ENCODE measurements at regions not wholly inside any gene's neighbourhood (a gene's known extent, or its start where the extent isn't known, plus 50 kb on each side); places are given as distances from the start of the nearest gene placed in this dataset.

- H3K36me3 Mint-ChIP-seq, result no peaks in the 10 kb centered on the region
Observed at GRCh38 chr12:4969405-4969804, 59.7 kb downstream of the KCNA1 start.

GRCh38 chr12:4974217-4974616 lies 64.5 kb downstream of the KCNA1 start:
- no peak overlapping the region for H3K4me3 ChIP-seq
- no peaks in the 10 kb centered on the region for H4K20me1 ChIP-seq (ENCODE audit: low read depth)
- no peak overlapping the region for H2AFZ ChIP-seq (replicated peaks)
- Mint-ChIP-seq H3K4me3 (no peak overlapping the region), H3K36me3 (no peaks in the 10 kb centered on the region), H3K27ac (no peak overlapping the region), H3K4me1 (no peaks in the 10 kb centered on the region), H3K27me3 (ENCODE audit: insufficient read depth, low read depth) (peaks cover 4% of the 10 kb centered on the region), H3K9me3 (no peaks in the 10 kb centered on the region)
- H3K36me3 ChIP-seq, result no peaks in the 10 kb centered on the region
- H3K4me2 ChIP-seq, result no peak overlapping the region
- TF ChIP-seq CTCF (IDR thresholded peaks at IDR 0.05) (no peak), EZH2 (IDR thresholded peaks at IDR 0.05) (no peak), EZH2phosphoT487 (IDR thresholded peaks at IDR 0.05) (no peak)
- peaks cover 29% of the 10 kb centered on the region for H3K27me3 ChIP-seq
- DNase-seq (ENCODE audit: low spot score), result no peak
- peaks cover 5% of the 10 kb centered on the region for H3K4me1 ChIP-seq
- H3F3A ChIP-seq (ENCODE audit: low read depth), result no peaks in the 10 kb centered on the region
- no peak overlapping the region for H3K27ac ChIP-seq
- no peaks in the 10 kb centered on the region for H3K79me2 ChIP-seq (ENCODE audit: low read depth)
- H3K9me3 ChIP-seq (ENCODE audit: low read depth), result no peaks in the 10 kb centered on the region
- H3K9ac ChIP-seq, result no peak overlapping the region

More at GRCh38 chr12:4969405-4969804, 59.7 kb downstream of the KCNA1 start:
- Mint-ChIP-seq H3K4me1 (no peaks in the 10 kb centered on the region), H3K4me3 (no peak overlapping the region), H3K9me3 (no peaks in the 10 kb centered on the region), H3K27ac (no peak overlapping the region), H3K27me3 (ENCODE audit: insufficient read depth, low read depth) (peaks cover 8% of the 10 kb centered on the region)
- no peak for DNase-seq (ENCODE audit: low spot score)
- Histone ChIP-seq H3K9me3 (ENCODE audit: low read depth) (no peaks in the 10 kb centered on the region), H3K27ac (no peak overlapping the region), H4K20me1 (ENCODE audit: low read depth) (no peaks in the 10 kb centered on the region), H3K4me1 (no peaks in the 10 kb centered on the region), H3K36me3 (no peaks in the 10 kb centered on the region), H2AFZ (replicated peaks) (no peak overlapping the region), H3K27me3 (peaks cover 71% of the 10 kb centered on the region), H3F3A (ENCODE audit: low read depth) (no peaks in the 10 kb centered on the region), H3K9ac (no peak overlapping the region), H3K4me3 (no peak overlapping the region), H3K4me2 (no peak overlapping the region), H3K79me2 (ENCODE audit: low read depth) (no peaks in the 10 kb centered on the region)
- no peak for TF ChIP-seq EZH2phosphoT487 (IDR thresholded peaks at IDR 0.05)
- TF ChIP-seq EZH2 (IDR thresholded peaks at IDR 0.05), result no peak
- TF ChIP-seq CTCF (IDR thresholded peaks at IDR 0.05), result no peak

GRCh38 chr12:4975574-4975973 lies 65.9 kb downstream of the KCNA1 start:
- no peak for TF ChIP-seq EZH2phosphoT487 (IDR thresholded peaks at IDR 0.05)
- peak; percentile 16 for TF ChIP-seq CTCF (IDR thresholded peaks at IDR 0.05)
- H3K27ac Mint-ChIP-seq, result no peak overlapping the region
- H3K9me3 ChIP-seq (ENCODE audit: low read depth), result no peaks in the 10 kb centered on the region
- no peaks in the 10 kb centered on the region for H4K20me1 ChIP-seq (ENCODE audit: low read depth)
- no peak overlapping the region for H3K9ac ChIP-seq
- H2AFZ ChIP-seq (replicated peaks), result peak overlapping the region; percentile 60
- DNase-seq (ENCODE audit: low spot score), result peak; percentile 50
- no peaks in the 10 kb centered on the region for H3K9me3 Mint-ChIP-seq
- no peaks in the 10 kb centered on the region for H3K79me2 ChIP-seq (ENCODE audit: low read depth)
- no peaks in the 10 kb centered on the region for H3F3A ChIP-seq (ENCODE audit: low read depth)
- H3K4me2 ChIP-seq, result no peak overlapping the region
- H3K36me3 ChIP-seq, result no peaks in the 10 kb centered on the region
- H3K27me3 ChIP-seq, result peaks cover 20% of the 10 kb centered on the region
- H3K4me1 ChIP-seq, result peaks cover 5% of the 10 kb centered on the region
- no peaks in the 10 kb centered on the region for H3K36me3 Mint-ChIP-seq
- H3K4me1 Mint-ChIP-seq, result no peaks in the 10 kb centered on the region
- H3K4me3 ChIP-seq, result no peak overlapping the region
- H3K27me3 Mint-ChIP-seq (ENCODE audit: insufficient read depth, low read depth), result no peaks in the 10 kb centered on the region
- H3K27ac ChIP-seq, result no peak overlapping the region
- H3K4me3 Mint-ChIP-seq, result no peak overlapping the region
